Ectodermal cell (in vitro differentiated cells): ENCODE measurements at regions not wholly inside any gene's neighbourhood (a gene's known extent, or its start where the extent isn't known, plus 50 kb on each side); places are given as distances from the start of the nearest gene placed in this dataset.

Experiments used
- H3K27ac ChIP-seq: 2 replicates; pipeline ENCODE4 v1.7.0; 2013; ENCODE audit warnings: mild to moderate bottlenecking, low read depth, low read length; ENCODE audit not compliant: insufficient read depth, poor library complexity, severe bottlenecking
- H3K27me3 ChIP-seq: 2 replicates; pipeline ENCODE4 v1.7.0; 2013; ENCODE audit warnings: mild to moderate bottlenecking, low read length; ENCODE audit not compliant: insufficient read depth, control insufficient read depth, poor library complexity, severe bottlenecking
- H3K36me3 ChIP-seq: one replicate; pipeline ENCODE4 v1.7.0; 2013; ENCODE audit warnings: low read length; ENCODE audit not compliant: control insufficient read depth, insufficient read depth
- H3K4me1 ChIP-seq: one replicate; pipeline ENCODE4 v1.7.0; 2013; ENCODE audit warnings: low read length; ENCODE audit not compliant: control insufficient read depth, insufficient read depth
- H3K4me3 ChIP-seq: 2 replicates; pipeline ENCODE4 v1.7.0; 2013; ENCODE audit warnings: low read depth, low read length, control low read depth; ENCODE audit not compliant: insufficient read depth
- H3K9me3 ChIP-seq: 2 replicates; pipeline ENCODE4 v1.7.0; 2013; ENCODE audit warnings: mild to moderate bottlenecking, low read length, moderate library complexity; ENCODE audit not compliant: control insufficient read depth
- WGBS, 2 experiments: methylation state at CpG; one replicate each; pipeline ENCODE4 v1.1.7; 2013; ENCODE audit warnings: missing lambda C conversion rate in 2 of 2; 5-methylcytosine and 5-hydroxymethylcytosine counted together

DNA sequence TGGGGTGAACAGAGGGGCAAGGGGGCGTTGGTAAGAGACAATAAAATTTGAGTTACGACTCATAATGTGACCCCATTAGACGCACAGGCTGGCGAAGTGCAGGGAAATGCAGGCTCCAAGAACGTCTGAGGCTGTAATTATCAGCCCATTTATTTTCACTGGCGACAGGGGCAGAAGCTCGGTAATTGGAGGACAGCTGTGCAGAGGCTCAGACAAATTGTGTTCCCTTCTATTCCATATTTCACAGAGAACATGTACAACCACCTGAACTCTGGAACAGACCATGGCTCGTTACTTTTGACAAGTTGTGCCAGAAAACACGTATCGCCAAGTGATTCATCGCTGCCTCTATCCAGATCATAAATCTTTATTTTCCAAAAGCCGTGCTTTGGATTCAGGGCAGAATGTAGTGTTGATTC is 137.3 kb upstream of the FRMD4A start:
- H3K27me3 ChIP-seq: no peaks in the 10 kb centered on the region

DNA sequence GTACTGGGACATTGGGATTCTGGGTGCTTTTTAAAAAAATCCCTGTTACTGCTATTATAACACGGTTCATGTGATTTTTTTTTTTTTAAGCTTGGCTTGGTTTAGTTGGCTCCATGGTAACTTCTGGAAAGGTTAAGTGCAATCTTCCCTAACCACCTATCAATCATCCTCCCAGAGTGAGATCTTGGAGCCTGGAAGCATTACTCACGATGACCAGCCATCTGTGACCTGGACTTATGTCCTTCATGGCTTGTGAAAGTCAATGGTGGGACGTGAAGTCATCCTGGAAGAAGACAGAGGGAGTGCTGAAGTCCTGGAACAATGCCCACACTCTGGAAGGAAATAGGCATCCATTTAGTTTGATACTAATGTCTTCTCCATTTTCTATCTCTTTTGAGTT is 135.5 kb upstream of the FRMD4A start:
- Histone ChIP-seq H3K9me3 (no peaks in the 10 kb centered on the region), H3K27ac (no peak overlapping the region), H3K4me3 (no peak overlapping the region), H3K36me3 (no peaks in the 10 kb centered on the region), H3K4me1 (no peaks in the 10 kb centered on the region), H3K27me3 (no peaks in the 10 kb centered on the region)
- 78 to 92% methylated on average over 2 to 3 of the region's 3 CpGs for WGBS, 2 experiments

More for the DNA sequence above, 137.3 kb upstream of the FRMD4A start:
- 94% methylated on average over 12 of the region's 12 CpGs for WGBS, 2 experiments
- no peaks in the 10 kb centered on the region for H3K9me3 ChIP-seq
- no peak overlapping the region for H3K27ac ChIP-seq
- no peak overlapping the region for H3K4me3 ChIP-seq
- no peaks in the 10 kb centered on the region for H3K4me1 ChIP-seq
- H3K36me3 ChIP-seq: no peaks in the 10 kb centered on the region

DNA sequence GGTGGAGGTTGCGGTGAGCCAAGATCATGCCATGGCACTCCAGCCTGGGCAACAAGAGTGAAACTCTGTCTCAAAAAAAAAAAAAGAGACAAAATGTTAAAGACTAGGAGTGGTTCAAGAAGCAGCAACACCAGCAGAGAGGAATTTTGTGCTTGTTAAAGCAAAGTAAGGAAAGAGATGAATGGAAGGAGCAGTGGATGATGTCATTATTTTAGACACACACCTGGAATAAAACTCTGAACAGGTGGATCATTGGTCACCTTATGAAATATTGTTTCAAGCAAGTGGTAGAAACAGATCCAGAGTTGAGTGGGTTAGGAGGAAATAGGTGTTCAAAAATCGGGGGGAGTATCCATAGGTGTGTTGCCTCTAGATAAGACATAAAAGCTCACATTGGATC is 129.7 kb upstream of the FRMD4A start:
- Histone ChIP-seq H3K27me3 (no peaks in the 10 kb centered on the region), H3K27ac (no peak overlapping the region), H3K36me3 (no peaks in the 10 kb centered on the region), H3K9me3 (no peaks in the 10 kb centered on the region), H3K4me1 (no peaks in the 10 kb centered on the region), H3K4me3 (no peak overlapping the region)
- WGBS, 2 experiments: 86 to 88% methylated on average over 1 to 2 of the region's 2 CpGs

DNA sequence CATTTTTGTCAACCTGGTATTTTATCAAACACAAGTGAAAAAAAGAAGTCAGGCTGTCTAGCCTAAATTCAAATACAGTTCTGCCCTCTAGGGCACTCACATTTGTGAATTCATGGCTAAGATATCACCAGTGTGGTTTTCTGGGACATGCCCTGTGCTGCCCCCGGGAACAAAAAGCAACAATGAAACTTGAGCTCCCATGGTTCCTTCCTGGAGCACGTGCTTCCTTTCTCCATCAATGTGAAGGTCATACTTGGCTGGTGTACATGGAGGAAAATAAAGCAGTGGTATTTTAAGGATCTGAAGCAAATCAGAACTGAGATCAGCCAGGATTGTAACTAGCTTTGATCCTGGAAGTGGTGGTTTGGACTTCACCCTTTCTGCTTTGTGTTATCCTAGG is 128.9 kb upstream of the FRMD4A start:
- Histone ChIP-seq H3K27me3 (no peaks in the 10 kb centered on the region), H3K9me3 (no peaks in the 10 kb centered on the region), H3K4me3 (no peak overlapping the region), H3K27ac (no peak overlapping the region), H3K36me3 (no peaks in the 10 kb centered on the region), H3K4me1 (no peaks in the 10 kb centered on the region)
- 94 to 98% methylated on average over 2 of the region's 2 CpGs for WGBS, 2 experiments

DNA sequence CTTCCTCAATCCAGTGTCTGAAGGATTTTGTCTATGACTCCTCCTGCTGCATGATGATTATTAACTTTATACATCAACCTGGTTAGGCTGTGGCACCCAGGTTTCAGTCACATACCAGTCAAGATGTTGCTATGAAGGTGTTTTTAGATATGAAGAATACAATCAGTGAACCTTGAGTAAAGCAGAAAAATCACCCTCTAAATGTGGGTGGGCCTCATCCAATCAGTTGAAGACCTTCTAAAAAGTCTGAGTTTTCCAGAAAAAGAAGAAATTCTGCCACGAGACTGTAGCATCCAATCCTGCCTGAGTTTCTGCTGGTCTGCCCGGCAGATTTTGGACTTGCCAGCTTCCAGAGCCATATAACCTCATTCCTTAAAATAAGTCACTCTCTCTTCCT is 126.1 kb upstream of the FRMD4A start:
- Histone ChIP-seq H3K27ac (no peak overlapping the region), H3K4me1 (no peaks in the 10 kb centered on the region), H3K4me3 (no peak overlapping the region), H3K36me3 (no peaks in the 10 kb centered on the region), H3K9me3 (no peaks in the 10 kb centered on the region), H3K27me3 (no peaks in the 10 kb centered on the region)
- 91 to 96% methylated on average over 2 of the region's 2 CpGs for WGBS, 2 experiments

DNA sequence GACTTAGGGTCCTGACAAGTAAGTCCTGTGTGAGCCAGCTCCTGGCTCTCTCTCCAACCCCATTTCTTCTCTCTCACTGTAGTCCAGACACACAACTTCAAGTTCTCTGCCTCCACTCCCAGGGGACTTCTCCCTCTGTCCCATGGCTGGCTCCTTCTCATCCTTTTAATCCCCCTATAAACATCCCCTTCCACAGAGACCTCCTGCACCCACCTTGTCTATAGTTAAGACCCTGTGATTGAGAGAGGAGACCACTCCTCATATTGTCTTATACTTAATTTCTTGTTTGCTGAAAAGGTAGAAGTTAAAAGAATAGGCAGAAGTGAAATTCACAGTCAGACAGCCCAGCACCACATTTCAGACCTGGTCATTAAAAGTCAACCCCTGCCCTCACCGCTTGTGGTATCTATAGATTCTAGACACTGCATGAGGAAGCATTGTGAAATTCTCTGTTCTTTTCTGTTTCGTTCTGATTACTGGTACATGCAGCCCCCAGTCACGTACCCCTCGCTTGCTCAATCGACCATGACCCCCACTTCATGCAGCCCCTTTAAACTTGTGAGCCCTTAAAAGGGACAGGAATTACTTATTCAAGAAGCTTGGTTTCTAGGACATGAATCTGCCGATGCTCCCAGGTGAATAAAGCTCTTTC is 125.6 kb upstream of the FRMD4A start:
- Histone ChIP-seq H3K27me3 (no peaks in the 10 kb centered on the region), H3K27ac (no peak overlapping the region), H3K36me3 (no peaks in the 10 kb centered on the region), H3K9me3 (no peaks in the 10 kb centered on the region), H3K4me3 (no peak overlapping the region), H3K4me1 (no peaks in the 10 kb centered on the region)
- WGBS, 2 experiments: 91 to 92% methylated on average over 6 of the region's 6 CpGs

DNA sequence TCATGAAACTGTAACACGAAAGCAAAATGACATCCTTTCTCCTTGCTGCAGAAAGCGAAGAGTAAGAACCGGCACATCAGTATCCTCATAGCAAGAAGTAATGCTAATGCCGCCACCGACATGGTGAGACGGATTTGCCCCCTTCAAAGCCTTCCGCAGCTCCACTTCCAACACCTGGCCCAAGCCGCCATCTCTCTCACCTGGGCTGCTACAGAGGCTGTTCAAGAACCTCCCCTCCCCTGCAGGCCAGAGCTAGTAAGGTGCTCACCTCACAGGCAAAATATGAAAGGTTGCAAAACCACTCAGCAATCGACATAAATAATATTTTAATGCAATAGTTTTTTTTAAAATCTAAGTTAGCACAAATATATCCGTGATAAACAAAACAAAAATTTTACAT is 123.9 kb upstream of the FRMD4A start:
- Histone ChIP-seq H3K36me3 (no peaks in the 10 kb centered on the region), H3K27me3 (no peaks in the 10 kb centered on the region), H3K4me3 (no peak overlapping the region), H3K9me3 (no peaks in the 10 kb centered on the region), H3K27ac (no peak overlapping the region), H3K4me1 (no peaks in the 10 kb centered on the region)
- 92 to 94% methylated on average over 9 to 10 of the region's 10 CpGs for WGBS, 2 experiments

DNA sequence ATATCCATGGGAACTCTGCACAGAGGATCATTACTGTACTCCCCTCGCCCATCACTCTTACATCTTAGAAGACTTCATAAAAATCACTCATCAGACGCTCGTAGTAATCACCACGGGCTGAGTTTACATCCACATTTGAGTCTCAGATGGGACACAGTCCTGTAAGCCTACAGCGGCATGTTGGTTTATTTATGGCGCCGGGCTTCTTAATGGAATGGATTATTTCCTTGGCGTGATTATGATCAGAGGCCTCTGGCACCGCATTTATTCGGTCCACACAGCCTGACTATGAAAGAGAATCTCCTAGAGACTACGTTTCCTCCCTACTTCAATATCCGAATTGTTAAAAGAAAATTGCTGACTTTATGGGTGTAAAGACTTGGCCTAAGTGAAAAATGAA is 123.5 kb upstream of the FRMD4A start:
- Histone ChIP-seq H3K27me3 (no peaks in the 10 kb centered on the region), H3K36me3 (no peaks in the 10 kb centered on the region), H3K27ac (no peak overlapping the region), H3K4me3 (no peak overlapping the region), H3K4me1 (no peaks in the 10 kb centered on the region), H3K9me3 (no peaks in the 10 kb centered on the region)
- 96 to 97% methylated on average over 12 of the region's 12 CpGs for WGBS, 2 experiments

DNA sequence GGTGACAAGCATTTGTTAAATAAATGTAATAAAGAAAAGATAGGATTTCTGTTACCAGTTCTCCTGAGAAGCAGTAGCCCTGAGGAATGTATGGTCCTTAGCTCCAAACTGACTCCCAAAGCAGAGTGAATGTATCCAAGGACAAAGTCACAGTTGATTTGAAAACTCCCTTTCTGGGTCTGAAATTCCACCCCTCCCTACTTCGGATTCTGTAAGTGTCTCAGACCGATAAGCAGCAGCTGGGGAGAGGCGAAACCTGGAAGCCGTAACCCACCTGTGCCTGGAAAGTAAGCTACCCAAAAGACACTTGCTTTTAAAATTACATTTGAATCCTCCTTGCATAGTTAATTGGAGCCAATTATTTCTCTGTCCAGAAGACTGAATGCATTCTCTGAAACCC is 122.9 kb upstream of the FRMD4A start:
- no peaks in the 10 kb centered on the region for H3K27me3 ChIP-seq

DNA sequence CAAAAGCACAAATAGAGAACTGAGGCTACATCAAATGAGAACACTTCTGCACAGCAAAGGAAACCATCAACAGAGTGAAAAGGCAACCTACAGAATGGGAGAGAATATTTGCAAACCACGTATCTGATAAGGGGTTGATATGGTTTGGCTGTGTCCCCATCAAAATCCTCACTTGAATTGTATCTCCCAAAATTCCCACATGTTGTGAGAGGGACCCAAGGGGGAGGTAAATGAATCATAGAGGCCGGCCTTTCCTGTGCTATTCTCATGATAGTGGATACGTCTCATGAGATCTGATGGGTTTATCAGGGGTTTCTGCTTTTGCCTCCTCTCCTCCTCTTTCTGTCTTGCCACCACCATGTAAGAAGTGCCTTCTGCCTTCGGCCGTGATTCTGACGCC is 120.6 kb upstream of the FRMD4A start:
- Histone ChIP-seq H3K4me3 (no peak overlapping the region), H3K27ac (no peak overlapping the region), H3K27me3 (no peaks in the 10 kb centered on the region), H3K4me1 (no peaks in the 10 kb centered on the region), H3K36me3 (no peaks in the 10 kb centered on the region), H3K9me3 (no peaks in the 10 kb centered on the region)
- WGBS, 2 experiments: 87 to 89% methylated on average over 6 of the region's 6 CpGs

More for the DNA sequence above, 122.9 kb upstream of the FRMD4A start:
- Histone ChIP-seq H3K9me3 (no peaks in the 10 kb centered on the region), H3K4me3 (no peak overlapping the region), H3K27ac (no peak overlapping the region), H3K4me1 (no peaks in the 10 kb centered on the region), H3K36me3 (no peaks in the 10 kb centered on the region)
- 82 to 86% methylated on average over 4 of the region's 4 CpGs for WGBS, 2 experiments

DNA sequence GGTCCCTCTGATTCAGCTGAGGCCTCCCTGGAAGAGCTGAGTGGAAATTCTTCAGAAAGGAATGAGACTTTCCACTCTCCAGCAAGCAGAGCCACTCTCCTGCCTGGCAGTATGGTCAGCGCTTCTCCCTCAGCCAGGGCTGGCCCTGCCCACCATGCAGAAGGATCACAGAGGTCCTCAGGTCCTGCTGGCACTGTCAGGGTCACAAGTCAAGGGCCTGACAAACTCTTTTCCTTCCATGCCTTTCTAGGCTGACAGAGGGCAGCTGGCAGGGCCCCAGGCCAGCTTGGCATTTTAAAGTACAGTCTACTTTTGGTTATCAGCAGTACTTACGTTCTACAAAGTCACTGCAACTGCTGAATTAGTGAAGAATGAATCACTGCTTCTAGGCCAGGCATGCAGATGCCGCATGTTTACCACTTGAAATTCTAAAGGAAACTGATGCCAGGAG is 119.3 kb upstream of the FRMD4A start:
- no peak overlapping the region for H3K27ac ChIP-seq
- H3K36me3 ChIP-seq: no peaks in the 10 kb centered on the region
- 93 to 95% methylated on average over 3 of the region's 3 CpGs for WGBS, 2 experiments
- no peaks in the 10 kb centered on the region for H3K27me3 ChIP-seq
- no peaks in the 10 kb centered on the region for H3K4me1 ChIP-seq
- H3K4me3 ChIP-seq: no peak overlapping the region
- no peaks in the 10 kb centered on the region for H3K9me3 ChIP-seq
